ENCODE measurements at regions not wholly inside any gene's neighbourhood (a gene's known extent, or its start where the extent isn't known, plus 50 kb on each side); places are given as distances from the start of the nearest gene placed in this dataset.
"Not testable (repeated sequence)": the region's sequence is repeated elsewhere in the genome, so short reads cannot be mapped to it uniquely, and the experiment has no call there.

- DNase-seq = no peak
Observed at GRCh38 chr21:17105932-17106331, 406.9 kb upstream of the CXADR start.

- no peak for DNase-seq
Observed at GRCh38 chr21:17114045-17114444, 398.8 kb upstream of the CXADR start.

GRCh38 chr21:17118638-17119384 lies 394.0 kb upstream of the CXADR start:
- no peak for DNase-seq

- DNase-seq = no peak
Observed at GRCh38 chr21:17119466-17120297, 393.2 kb upstream of the CXADR start.

GRCh38 chr21:17127395-17127794 lies 385.4 kb upstream of the CXADR start:
- DNase-seq = not testable (repeated sequence)

- DNase-seq = no peak
Observed at GRCh38 chr21:17128132-17128531, 384.7 kb upstream of the CXADR start.

GRCh38 chr21:17139159-17139558 lies 373.7 kb upstream of the CXADR start:
- DNase-seq = not testable (repeated sequence)

GRCh38 chr21:17139696-17140095 lies 373.1 kb upstream of the CXADR start:
- no peak for DNase-seq

- no peak for DNase-seq
Observed at GRCh38 chr21:17146426-17146825, 366.4 kb upstream of the CXADR start.

GRCh38 chr21:17159697-17160096 lies 353.1 kb upstream of the CXADR start:
- DNase-seq = no peak

GRCh38 chr21:17185674-17186073 lies 327.2 kb upstream of the CXADR start:
- no peak for DNase-seq

- no peak for DNase-seq
Observed at GRCh38 chr21:17189963-17190362, 322.9 kb upstream of the CXADR start.

GRCh38 chr21:17191346-17191993 lies 321.4 kb upstream of the CXADR start:
- DNase-seq = no peak

- no peak for DNase-seq
Observed at GRCh38 chr21:17195351-17195750, 317.5 kb upstream of the CXADR start.

GRCh38 chr21:17195976-17196375 lies 316.9 kb upstream of the CXADR start:
- DNase-seq = no peak

- DNase-seq = no peak
Observed at GRCh38 chr21:17196623-17197022, 316.2 kb upstream of the CXADR start.

GRCh38 chr21:17197996-17198395 lies 314.8 kb upstream of the CXADR start:
- DNase-seq = no peak

- no peak for DNase-seq
Observed at GRCh38 chr21:17200250-17200649, 312.6 kb upstream of the CXADR start.

- no peak for DNase-seq
Observed at GRCh38 chr21:17201741-17202260, 311.0 kb upstream of the CXADR start.

GRCh38 chr21:17214801-17215200 lies 298.0 kb upstream of the CXADR start:
- no peak for DNase-seq

GRCh38 chr21:17219050-17219449 lies 293.8 kb upstream of the CXADR start:
- DNase-seq = not testable (repeated sequence)

- DNase-seq = no peak
Observed at GRCh38 chr21:17231124-17231523, 281.7 kb upstream of the CXADR start.

GRCh38 chr21:17231771-17232170 lies 281.1 kb upstream of the CXADR start:
- DNase-seq = no peak

- DNase-seq = no peak
Observed at GRCh38 chr21:17238468-17238867, 274.4 kb upstream of the CXADR start.

All from MV-4-11 (cell line).